Cerebellar nuclear complex (tissue), 1 donor: ENCODE measurements at regions not wholly inside any gene's neighbourhood (a gene's known extent, or its start where the extent isn't known, plus 50 kb on each side); places are given as distances from the start of the nearest gene placed in this dataset.

Experiments
- DNase-seq, 2 experiments: peaks; one replicate each; lab custom pipeline; 2025; lab: John Stamatoyannopoulos, UW

DNA sequence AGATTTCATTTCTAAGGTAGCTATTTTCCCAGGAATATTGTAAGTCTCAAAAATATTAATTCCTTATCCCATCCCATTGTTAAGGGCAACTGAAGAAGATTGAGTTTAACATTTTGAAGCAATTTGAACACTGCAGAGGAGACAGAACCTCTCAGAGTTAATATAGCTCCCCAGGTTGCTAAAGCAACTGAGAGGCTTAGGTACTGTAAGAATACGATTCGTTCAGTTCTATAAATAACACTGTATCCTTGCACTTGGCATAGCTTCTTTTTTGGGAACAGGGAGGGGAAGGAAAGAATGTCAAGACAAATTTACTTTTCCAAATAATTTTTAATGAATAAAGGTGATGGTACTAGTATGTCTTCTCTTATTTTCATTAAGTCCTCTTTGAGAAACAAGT, 658.4 kb upstream of the CELF2 start:
- DNase-seq: no peak

DNA sequence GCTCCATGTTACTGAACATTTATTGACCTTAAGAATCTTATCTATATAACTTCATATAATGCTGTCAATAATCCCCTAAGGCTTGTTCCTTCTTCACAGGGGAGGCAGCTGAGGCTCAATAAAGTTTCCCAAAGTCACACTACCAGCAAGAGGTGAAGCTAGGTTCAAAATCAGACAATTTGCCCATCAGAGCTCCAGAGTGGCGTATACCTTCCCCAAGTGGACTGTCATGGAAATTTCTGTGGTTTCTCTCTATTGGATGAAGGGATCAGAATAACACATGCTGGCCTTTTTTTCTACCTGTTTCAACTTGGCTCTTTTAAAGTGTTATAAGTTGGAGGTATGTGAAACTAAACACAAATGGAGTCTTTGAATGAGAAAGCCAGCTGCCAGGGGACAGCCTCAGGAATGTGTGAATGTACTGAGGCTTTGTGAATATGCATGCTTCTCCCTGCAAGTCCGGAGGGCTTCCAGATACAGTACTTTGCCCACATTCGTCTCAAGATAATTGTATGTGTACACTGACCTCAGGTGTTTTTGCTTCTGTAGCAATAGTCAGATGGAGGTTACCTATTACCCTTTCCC, 656.3 kb upstream of the CELF2 start:
- no peak for DNase-seq

DNA sequence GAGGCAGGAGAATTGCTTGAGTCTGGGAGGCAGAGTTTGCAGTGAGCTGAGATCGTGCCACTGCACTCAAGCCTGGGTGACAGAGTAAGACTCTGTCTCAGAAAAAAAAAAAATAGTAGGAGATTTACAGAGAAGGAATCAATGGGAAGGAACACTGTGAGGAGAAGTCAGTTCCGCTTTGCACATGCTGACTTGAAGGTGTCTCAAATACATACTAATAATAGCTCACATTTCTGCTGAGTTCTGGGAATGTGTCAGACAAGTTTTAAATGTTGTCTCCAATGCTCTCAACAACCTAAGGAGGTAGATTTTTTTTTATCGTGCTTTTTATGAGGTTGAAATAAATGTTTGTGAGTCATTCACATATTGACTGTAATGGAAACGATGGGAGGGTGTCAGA, 654.9 kb upstream of the CELF2 start:
- no peak for DNase-seq

DNA sequence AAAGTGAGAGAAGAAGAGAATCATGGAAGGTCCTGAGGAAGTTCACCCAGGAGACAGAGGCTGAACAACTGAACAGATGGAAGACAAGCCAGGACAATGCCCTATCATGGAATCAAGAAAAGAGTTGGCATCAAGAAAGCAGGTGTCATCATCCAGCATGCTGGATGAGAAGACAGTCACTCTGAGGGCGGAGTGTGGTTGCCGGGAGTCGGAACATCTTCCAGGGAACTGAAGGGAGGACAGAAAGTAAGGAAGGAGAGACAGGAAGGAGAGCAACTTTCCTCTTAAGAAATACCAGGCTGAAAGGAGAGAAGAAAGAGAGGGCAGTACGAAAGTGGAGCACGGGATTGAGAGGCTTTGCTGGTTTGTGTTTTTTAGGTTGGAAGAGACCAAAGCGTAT, 654.5 kb upstream of the CELF2 start:
- DNase-seq: no peak

DNA sequence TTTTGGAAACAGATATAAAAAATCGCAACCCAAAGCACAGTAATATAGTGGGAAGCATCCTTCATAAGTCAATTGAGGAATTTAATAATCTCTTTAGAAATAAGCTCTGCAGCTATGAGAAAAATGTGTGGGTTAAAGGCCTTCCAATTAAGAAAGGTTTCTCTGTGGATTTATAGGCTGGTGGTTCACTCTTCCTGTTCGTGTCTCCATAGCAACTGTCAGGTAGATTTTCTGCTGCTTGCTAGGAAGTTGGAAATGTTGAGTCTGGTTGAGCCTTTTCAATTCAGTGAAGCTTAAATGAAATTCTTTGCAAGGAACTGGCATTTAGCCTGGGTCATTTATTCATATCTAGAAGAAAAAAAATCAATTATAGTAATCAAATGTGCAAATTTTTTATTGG, 652.8 kb upstream of the CELF2 start:
- no peak for DNase-seq

DNA sequence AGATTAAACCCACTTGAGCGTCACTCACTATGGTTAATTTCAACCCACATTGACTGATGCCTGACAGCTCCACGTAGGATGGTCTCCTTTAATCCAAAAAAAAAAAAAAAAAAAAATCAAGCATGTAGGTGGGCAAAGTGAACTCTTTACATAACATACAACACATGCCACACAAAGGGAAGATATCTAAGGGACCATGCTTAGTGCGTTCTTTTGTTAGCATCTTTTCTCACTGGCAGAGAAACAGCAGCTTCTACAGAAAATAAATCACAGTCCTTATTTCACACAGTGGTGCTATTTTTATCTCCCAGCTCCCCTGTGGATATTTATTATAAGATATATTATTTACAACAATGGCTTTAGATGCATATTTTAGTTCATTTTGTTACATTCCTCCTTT, 652.0 kb upstream of the CELF2 start:
- no peak for DNase-seq

DNA sequence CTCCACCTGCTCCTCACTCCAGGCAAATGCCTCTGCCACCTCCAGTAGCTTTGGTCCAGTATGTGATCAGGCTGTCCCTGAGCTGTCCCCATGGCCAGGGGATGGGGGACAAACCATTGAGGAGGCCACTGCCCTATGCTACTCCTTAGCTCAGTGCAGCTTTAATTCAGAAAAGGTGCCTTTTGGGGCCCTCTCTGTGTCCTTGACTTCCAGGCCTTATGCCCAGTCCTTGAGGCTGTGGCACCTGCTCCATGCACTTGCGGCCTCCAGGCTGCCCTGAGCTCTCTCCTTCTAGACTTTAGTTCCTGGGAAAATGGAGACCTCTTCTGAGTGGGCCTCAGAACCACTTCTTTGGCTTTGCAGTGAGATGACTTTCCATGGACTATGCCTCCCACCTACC, 650.8 kb upstream of the CELF2 start:
- DNase-seq: no peak

DNA sequence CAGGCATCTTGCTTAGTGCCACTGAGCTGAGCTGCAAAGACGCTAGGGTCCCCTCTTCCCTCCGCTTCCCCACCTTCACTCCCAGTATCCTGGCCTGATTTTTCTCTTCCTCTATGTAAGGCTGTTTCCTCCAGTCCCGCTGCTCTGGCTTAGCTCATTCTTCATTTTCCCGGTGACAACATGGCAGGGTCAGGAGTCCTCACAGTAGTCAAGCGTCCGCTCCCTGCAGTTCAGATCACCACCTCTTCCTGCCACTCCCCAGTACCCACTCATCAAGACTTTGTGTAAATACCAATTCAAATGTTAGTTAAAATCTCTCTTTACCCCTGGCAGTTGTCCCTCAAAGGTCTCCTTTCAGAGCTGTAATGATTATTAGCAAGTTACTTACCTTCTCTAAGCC, 650.4 kb upstream of the CELF2 start:
- no peak for DNase-seq

DNA sequence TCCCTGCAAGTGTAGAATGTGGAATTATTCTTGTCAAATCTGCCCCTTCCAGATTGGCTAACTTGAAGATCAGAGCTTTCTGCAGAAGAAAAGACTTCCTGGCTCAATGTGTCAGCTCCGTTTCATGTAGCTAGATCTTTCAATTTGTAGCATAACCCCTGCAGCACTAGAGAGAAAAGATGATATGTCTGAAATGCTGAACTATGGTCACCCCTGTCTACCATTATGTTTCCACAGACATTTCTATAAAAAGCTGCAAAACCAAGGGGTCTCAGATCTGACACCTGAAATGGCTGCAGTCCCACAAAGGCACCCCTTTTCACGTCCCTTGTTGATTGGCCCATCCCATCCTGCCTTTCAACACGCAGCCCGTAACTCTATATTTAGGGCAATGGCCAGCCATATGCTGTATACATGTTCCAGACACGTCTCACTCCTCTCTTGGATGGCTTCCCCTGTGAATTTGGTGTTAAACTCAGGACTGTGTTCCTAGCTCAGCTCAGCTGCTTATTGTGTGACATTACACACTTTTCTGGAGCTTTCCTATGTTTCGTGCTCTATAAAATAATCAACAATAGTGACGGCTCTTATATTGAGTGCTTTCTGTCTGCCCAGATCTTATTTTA, 648.6 kb upstream of the CELF2 start:
- DNase-seq: no peak

DNA sequence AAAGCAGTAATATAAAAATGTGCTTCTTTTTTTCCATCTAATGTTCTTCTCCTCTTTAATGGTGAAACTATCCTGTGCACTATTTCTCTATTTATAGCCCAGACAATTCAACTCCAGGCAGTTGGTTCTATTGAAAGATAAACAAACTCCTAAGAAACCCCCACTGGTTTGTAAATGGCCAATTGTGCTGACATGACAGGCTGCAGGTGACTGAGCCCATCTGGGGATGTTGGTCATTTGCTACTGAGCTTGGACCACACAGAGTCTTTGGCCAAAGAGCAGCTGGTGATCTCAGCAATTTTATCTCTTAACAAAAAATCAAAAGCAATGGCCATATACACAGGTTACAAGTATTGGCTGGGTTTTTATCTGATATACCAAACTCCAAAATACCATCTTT, 631.8 kb upstream of the CELF2 start:
- no peak for DNase-seq

DNA sequence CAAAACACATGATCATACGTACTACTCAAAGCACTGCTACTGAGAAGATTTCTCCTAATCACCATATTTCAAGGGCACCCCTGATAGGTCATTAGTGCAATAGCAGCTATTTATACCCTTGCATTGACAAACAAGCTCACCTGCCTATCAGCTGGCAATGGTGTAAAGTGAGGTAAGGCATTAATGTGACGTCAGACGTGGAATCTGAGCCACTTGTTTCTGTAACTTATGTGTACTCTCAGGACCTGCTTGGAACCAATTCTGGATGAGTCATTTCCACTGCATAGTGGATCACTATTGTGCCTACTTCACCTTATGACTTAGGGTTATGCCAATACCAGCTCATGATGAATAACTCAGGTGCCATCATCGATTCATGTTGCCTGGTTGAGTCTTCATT, 628.5 kb upstream of the CELF2 start:
- DNase-seq: no peak

DNA sequence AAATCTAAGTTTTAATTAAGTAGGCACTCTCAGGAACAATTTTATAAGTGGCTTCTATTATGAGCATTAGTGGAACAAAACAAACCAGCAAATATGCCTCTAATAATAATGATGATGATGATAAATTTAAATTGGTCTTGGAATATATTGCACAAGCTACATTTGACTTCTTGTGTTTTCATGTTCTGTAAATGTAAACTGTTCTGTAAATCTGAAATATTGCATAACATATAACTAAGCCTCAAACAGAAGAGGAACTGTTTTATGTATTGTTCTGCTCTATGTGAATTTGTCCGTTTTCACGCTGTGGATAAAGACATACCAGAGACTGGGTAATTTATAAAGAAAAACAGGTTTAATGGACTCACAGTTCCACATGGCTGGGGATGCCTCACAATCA, 625.2 kb upstream of the CELF2 start:
- DNase-seq: no peak

DNA sequence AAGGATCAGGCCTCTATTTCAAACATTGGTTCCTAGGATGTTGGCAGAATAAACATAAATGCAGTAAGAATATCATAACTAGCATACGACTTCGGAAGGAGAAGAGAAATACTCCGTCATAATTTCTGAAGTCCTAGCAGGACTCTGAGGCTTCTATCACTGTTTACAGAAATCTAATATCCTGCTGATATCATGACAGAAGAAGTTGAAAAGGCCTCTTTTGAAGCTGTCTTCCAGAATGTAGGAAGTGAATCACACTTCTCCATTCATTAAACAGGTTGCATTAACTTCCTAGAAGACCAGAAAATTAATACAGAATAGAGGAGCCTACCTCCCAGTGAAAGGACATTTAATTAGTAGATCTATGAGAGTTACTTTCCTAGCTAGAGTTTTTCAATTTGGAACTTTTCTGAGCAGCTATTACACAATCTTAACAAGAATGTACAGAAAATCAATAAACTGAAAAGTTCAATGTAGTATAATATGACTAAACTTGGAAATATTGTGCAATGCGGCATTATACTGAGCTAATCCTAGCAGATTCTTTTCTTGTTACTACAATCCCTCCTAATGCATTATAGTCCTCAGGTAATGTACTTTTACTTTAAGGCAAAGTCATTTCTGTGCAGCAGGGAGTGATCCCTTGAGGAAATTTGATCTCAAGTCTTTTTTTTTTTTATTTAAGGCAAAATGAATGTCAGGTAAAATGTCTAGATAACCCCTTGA, 622.6 kb upstream of the CELF2 start:
- DNase-seq: no peak

DNA sequence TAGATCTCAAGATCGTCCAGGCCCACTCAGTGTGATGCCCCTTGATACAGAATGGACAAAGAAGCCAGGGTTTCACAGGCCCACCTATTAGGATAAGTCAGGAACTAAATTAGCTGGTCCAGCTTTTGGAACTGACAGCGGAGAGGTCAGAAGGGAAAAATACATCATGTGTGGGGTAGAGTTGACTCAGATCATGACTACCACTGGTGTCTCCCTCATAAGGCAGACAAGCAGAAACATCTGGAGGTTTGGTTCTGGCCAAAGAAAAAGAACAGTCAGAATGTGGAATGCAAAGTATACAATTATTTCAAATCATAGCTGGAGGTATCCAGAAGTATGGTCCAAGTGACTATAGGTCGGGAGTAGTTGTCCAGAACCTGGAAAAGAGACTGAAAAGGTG, 621.1 kb upstream of the CELF2 start:
- no peak for DNase-seq

DNA sequence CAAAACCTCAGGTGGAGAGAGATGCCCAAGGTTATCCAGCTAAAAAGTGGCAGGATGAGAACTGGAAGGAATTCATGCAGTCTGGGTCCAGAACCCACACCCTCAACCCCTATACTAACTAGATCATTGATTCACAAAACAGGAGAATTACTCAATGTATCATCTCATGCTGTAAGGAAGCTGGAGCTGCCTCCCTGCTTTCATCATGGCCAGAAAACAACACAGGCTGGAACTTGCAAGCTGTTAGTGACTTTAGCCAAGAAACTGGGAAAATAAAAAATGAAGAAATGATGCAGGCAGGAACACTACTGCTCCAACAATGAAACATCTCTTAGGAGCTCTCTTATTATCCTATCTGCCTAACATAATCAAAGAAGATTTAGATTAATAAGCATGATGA, 619.8 kb upstream of the CELF2 start:
- no peak for DNase-seq

DNA sequence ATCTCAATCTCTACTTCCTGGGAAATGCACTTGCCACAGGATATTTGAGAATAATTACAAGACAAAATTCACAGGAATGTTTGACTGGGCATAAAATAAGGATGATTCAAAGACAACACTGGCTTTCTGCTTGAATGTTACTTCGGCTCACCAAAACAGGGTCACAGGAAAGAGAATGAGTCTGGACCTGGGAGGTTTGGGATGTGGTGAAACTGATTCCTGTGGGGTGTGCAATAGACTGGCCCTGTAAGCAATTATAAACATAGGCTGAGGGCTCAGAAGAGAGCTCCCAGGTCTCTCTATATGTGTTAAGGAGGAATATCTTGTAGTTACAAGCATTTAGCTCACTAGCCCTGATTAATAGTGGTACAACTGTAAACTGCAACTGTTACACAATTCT, 613.9 kb upstream of the CELF2 start:
- DNase-seq: no peak

DNA sequence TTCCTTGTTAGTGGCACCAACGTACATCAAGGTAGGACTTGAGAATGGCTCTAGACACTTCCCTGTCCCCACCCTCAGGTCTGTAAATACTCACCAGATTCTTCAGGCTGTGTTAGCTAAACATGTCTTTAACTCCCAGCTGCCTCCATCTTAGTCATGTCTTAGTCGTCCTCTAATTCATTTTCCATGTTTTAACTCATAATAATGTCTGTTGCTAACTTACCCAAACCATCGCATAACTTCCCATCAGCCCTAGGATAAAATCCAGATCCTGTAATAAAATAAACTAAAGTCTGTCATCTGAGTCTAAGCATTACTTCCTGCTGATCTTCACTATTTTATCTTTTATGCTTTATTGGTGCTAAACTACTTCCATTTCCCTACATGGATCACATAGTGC, 600.0 kb upstream of the CELF2 start:
- DNase-seq: no peak

DNA sequence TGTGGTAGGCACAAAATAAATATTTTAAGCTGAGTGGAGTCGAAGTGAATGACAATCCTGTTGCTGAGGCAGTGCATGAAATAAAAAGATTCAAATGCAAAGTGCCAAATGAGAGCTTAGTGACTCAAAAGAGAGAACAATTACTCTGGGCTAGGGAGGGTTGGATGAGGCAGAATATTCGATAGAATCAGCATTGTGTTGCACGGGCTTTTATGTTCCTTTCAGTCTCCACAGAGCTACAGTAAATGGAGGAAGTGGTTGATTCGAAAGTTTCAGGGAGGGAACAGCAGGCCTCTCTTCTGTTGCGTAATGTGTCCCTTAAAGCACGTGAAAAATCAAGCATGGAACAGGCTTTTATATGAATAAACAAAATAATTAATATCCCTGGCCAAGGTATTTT, 599.3 kb upstream of the CELF2 start:
- no peak for DNase-seq

DNA sequence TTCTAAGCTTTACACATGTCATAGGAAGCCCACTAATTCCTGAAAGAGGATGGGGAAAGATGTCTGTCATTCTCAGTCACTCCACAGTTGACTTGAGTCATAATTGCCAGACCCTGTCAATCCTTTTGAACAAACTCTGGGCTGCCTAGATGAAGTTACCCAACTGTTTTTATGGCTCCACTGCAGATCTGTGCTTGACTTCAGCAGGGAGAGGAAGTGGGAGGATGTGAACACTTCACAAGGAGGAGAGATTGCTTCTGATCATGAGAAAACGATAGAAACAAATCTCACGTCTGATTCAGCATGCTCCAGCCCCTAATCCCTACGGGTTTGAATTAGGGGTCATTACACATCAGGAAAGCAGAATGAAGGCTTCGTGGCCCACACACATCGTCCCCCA, 596.6 kb upstream of the CELF2 start:
- DNase-seq: no peak

DNA sequence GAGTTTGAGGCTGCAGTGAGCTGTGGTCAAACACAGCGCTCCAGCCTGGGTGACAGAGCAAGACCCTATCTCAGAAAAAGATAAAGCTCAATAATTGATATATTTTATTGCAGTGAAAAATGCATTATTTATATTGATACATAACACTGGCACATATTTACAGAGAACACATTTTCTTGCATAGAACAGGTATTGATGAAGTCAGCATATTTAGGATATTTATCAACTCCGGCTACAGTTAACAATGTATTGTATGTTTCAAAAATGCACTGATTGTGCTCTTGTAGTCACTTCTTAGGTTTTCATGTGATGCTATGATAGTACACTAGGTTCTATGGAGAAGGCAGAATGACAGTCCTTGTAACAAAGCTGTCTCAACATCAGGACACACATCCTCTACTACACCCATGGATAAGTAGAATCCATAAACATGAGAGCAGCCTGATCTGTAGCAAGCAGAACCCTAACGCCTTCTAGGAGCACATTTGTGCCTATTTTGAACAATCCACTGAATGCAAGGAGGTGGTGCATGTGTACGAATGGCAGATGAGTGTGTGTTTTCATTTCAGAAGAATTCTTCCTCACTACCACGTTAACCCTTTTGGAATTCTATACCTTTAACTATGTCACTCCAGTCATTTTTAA, 586.1 kb upstream of the CELF2 start:
- DNase-seq: no peak

DNA sequence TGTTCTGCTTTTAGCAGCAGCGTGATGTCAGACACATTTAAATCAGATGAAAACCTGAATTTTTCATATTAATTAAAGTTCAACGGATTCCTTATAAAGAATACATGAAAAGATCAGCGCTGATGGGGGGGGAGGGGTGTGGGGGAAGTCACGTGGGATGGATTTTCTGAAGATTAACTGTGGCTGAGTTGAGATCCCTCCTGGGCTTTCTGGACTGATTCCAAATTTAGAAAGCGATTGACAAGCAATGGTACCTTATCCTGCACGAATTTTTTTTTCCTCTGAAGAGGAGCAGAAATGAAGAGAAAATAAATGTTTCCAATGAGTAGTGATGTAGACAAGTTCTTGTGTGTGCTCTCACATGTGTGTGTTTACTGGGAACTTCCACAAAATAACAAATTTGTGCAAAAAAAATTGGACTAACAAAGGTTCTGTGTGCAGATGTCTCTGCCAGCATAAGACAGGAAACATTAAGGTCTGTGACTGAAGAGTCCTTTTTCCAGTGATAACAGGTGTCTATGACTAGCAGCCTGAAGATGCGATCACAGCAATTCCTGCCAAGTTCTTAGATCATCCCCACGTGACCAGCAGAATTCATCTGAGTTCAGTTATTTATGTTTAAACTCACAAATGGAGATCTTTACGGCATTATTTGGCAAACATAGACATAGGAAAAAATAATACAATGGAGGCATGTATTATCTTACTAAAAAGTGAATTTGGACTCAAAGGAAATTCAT, 585.2 kb upstream of the CELF2 start:
- no peak for DNase-seq

DNA sequence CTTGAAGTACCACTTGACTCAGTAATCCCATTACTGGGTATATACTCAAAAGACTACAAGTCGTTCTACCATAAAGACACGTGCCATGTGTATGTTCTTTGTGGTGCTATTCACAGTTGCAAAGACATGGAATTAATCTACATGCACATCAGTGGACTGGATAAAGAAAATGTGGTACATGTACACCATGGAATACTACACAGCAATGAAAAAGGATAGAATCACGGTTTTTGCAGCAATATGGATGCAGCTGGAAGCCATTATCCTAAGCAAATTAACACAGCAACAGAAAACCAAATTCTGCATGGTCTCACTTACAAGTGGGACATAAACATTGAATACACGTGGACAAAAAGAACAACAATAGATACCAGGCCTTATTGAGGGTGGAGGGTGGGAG, 583.4 kb upstream of the CELF2 start:
- no peak for DNase-seq

DNA sequence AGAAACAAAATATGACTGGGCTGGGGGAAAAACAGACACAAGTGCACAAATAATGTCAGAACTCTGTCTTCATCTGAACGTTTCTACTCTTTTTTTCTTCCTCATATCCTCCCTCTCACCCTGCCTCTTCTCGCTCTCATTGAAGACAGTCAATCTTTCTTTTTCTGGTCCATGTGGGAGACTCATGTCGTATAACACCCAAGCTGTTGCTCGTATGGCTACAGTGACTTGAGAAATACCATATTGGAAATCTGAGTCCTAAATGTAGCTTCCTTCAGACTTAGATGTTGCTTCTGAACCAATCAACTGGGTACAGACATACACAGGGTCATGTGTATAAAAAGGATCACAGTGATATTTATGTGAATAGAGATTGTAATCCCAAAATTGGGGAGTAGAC, 579.8 kb upstream of the CELF2 start:
- no peak for DNase-seq
